ENCODE measurements at regions not wholly inside any gene's neighbourhood (a gene's known extent, or its start where the extent isn't known, plus 50 kb on each side); places are given as distances from the start of the nearest gene placed in this dataset.

- TF ChIP-seq GATA3 (IDR thresholded peaks at IDR 0.05; ENCODE audit: low read depth, low read length) (no peak), GATA2 (IDR thresholded peaks at IDR 0.05; ENCODE audit: low read depth, low read length) (no peak)
These were observed 967.7 kb downstream of the PCDH7 start for GRCh38 chr4:31687717-31688342.

GRCh38 chr4:31692399-31692940 is 972.3 kb downstream of the PCDH7 start:
- TF ChIP-seq GATA3 (IDR thresholded peaks at IDR 0.05; ENCODE audit: low read depth, low read length) (no peak), GATA2 (IDR thresholded peaks at IDR 0.05; ENCODE audit: low read depth, low read length) (no peak)

- TF ChIP-seq GATA2 (IDR thresholded peaks at IDR 0.05; ENCODE audit: low read depth, low read length) (no peak), GATA3 (IDR thresholded peaks at IDR 0.05; ENCODE audit: low read depth, low read length) (no peak)
These were observed 981.1 kb downstream of the PCDH7 start for GRCh38 chr4:31701256-31701655.

- TF ChIP-seq GATA2 (IDR thresholded peaks at IDR 0.05; ENCODE audit: low read depth, low read length): no peak
- TF ChIP-seq GATA3 (IDR thresholded peaks at IDR 0.05; ENCODE audit: low read depth, low read length): no peak
These were observed 982.2 kb downstream of the PCDH7 start for GRCh38 chr4:31702326-31702725.

GRCh38 chr4:31714238-31714637 is 994.1 kb downstream of the PCDH7 start:
- no peak for TF ChIP-seq GATA3 (IDR thresholded peaks at IDR 0.05; ENCODE audit: low read depth, low read length)
- TF ChIP-seq GATA2 (IDR thresholded peaks at IDR 0.05; ENCODE audit: low read depth, low read length): no peak

GRCh38 chr4:31715302-31715701 is 995.1 kb downstream of the PCDH7 start:
- TF ChIP-seq GATA3 (IDR thresholded peaks at IDR 0.05; ENCODE audit: low read depth, low read length): no peak
- TF ChIP-seq GATA2 (IDR thresholded peaks at IDR 0.05; ENCODE audit: low read depth, low read length): no peak

- TF ChIP-seq GATA2 (IDR thresholded peaks at IDR 0.05; ENCODE audit: low read depth, low read length): no peak
- no peak for TF ChIP-seq GATA3 (IDR thresholded peaks at IDR 0.05; ENCODE audit: low read depth, low read length)
These were observed 1006.9 kb downstream of the PCDH7 start for GRCh38 chr4:31727030-31727429.

- no peak for TF ChIP-seq GATA2 (IDR thresholded peaks at IDR 0.05; ENCODE audit: low read depth, low read length)
- TF ChIP-seq GATA3 (IDR thresholded peaks at IDR 0.05; ENCODE audit: low read depth, low read length): no peak
These were observed 1014.8 kb downstream of the PCDH7 start for GRCh38 chr4:31735004-31735403.

GRCh38 chr4:31737419-31737818 is 1017.2 kb downstream of the PCDH7 start:
- TF ChIP-seq GATA3 (IDR thresholded peaks at IDR 0.05; ENCODE audit: low read depth, low read length): no peak
- TF ChIP-seq GATA2 (IDR thresholded peaks at IDR 0.05; ENCODE audit: low read depth, low read length): no peak

GRCh38 chr4:31741326-31741725 is 1021.2 kb downstream of the PCDH7 start:
- TF ChIP-seq GATA2 (IDR thresholded peaks at IDR 0.05; ENCODE audit: low read depth, low read length) (no peak), GATA3 (IDR thresholded peaks at IDR 0.05; ENCODE audit: low read depth, low read length) (no peak)

- TF ChIP-seq GATA3 (IDR thresholded peaks at IDR 0.05; ENCODE audit: low read depth, low read length): no peak
- no peak for TF ChIP-seq GATA2 (IDR thresholded peaks at IDR 0.05; ENCODE audit: low read depth, low read length)
These were observed 1028.2 kb downstream of the PCDH7 start for GRCh38 chr4:31748382-31748781.

GRCh38 chr4:31755751-31756150 is 1035.6 kb downstream of the PCDH7 start:
- TF ChIP-seq GATA2 (IDR thresholded peaks at IDR 0.05; ENCODE audit: low read depth, low read length) (no peak), GATA3 (IDR thresholded peaks at IDR 0.05; ENCODE audit: low read depth, low read length) (no peak)

- TF ChIP-seq GATA3 (IDR thresholded peaks at IDR 0.05; ENCODE audit: low read depth, low read length) (no peak), GATA2 (IDR thresholded peaks at IDR 0.05; ENCODE audit: low read depth, low read length) (no peak)
These were observed 1048.6 kb downstream of the PCDH7 start for GRCh38 chr4:31768756-31769155.

GRCh38 chr4:31783311-31783710 is 1063.1 kb downstream of the PCDH7 start:
- TF ChIP-seq GATA3 (IDR thresholded peaks at IDR 0.05; ENCODE audit: low read depth, low read length): no peak
- no peak for TF ChIP-seq GATA2 (IDR thresholded peaks at IDR 0.05; ENCODE audit: low read depth, low read length)

- TF ChIP-seq GATA3 (IDR thresholded peaks at IDR 0.05; ENCODE audit: low read depth, low read length) (no peak), GATA2 (IDR thresholded peaks at IDR 0.05; ENCODE audit: low read depth, low read length) (no peak)
These were observed 1064.4 kb downstream of the PCDH7 start for GRCh38 chr4:31784558-31784957.

Measured in SH-SY5Y (cell line).